Pancreas (tissue), 10 donors: ENCODE measurements at regions not wholly inside any gene's neighbourhood (a gene's known extent, or its start where the extent isn't known, plus 50 kb on each side); places are given as distances from the start of the nearest gene placed in this dataset.

Experiments used
- ATAC-seq, 4 donors: fragments of 200-7000 bp; cut with Tn5 transposase; one replicate each; pipeline versions ENCODE4 v1.8.0 to v1.9.1; 2020; ENCODE audit warnings: mild to moderate bottlenecking in 4 of 4, moderate library complexity in 4 of 4
- DNase-seq, 6 donors: peaks; one replicate each; pipeline ENCODE4 v3.0.0-alpha.2; 2020
- FAIRE-seq: peaks from 2 replicates; lab custom pipeline; 2012; peaks lifted over from hg19 to GRCh38; lab: Jason Lieb, UNC
- H3K27ac ChIP-seq, 4 donors: fragments of 200-600 bp; sonication (generic); 1 replicate in 3 of 4; 2 replicates in 1 of 4; pipeline versions ENCODE4 v1.5.0 to v1.8.0; 2020
- H3K27me3 ChIP-seq, 4 donors: fragments of 200-600 bp; one replicate each; pipeline ENCODE4 v1.8.0; 2021
- H3K36me3 ChIP-seq, 3 donors: fragments of 200-600 bp; sonication (generic) in 1 of 3; one replicate each; pipeline versions ENCODE4 v1.5.0 to v1.8.0; 2020 to 2021
- H3K4me1 ChIP-seq, 3 donors: fragments of 200-600 bp; one replicate each; pipeline ENCODE4 v1.8.0; 2021
- H3K4me3 ChIP-seq, 4 donors: fragments of 200-600 bp; sonication (generic) in 2 of 4; one replicate each; pipeline versions ENCODE4 v1.5.0 to v1.8.0; 2020 to 2021
- H3K9me3 ChIP-seq, 4 donors: fragments of 200-600 bp; one replicate each; pipeline ENCODE4 v1.8.0; 2021
- WGBS, 2 donors: extraction: QIAGEN DNeasy Blood & Tissue Kit; methylation state at CpG; one replicate each; pipeline ENCODE4 v1.1.7; 2013; 5-methylcytosine and 5-hydroxymethylcytosine counted together
- intact Hi-C, 3 donors: fragments of 100-400 bp; cut with DNase I; formaldehyde crosslinking; loops; one replicate each; pipeline versions ENCODE4 v1.11.1 to v1.14.2; 2022
- TF ChIP-seq, protein P1 (sequence below), 4 donors: fragments of 200-600 bp; sonication (generic) in 3 of 4; IDR thresholded peaks; one replicate each; pipeline versions ENCODE4 v1.5.0 to v1.8.0; 2021; ENCODE audit warnings: antibody characterized with exemption in 4 of 4
- donor health status: healthy with polysubstance abuse.
- donor health status: DM: no; HTN: no; CAD: no; lungs with moderate emphysema.
- donor health status: DM: no; HTN: no; CAD: no.
- donor health status: control.
- donor health status: control.
- donor health status: Bipolar disorder and iron deficiency.
- donor health status: DM: yes; HTN: yes; CAD: no.
- donor health status: DM: no; HTN: no; CAD: no.
- donor health status: DM: no; HTN: no; CAD: no.
- donor health status: DM: yes; HTN: yes; CAD: no.

DNA sequence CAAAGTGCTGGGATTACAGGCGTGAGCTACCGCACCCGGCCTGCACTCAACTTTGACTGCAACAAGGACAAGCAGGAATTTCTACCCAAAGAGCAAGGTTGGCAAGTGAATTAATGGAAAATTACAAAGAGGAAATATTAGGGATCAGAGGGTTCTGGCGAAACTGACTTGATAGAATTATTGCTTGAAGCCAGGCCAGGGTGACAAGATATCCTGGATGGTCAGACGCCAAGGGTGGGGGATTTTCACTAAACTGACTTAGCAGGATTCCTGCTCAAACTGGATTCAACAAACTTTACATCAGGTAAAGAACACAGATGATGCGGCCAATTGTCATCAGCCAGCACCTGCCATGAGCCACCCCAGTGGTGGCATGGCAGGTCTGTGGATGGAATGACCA, 603.6 kb upstream of the MGMT start:
- Histone ChIP-seq H3K4me3 (no peak overlapping the region), H3K4me1 (no peaks in the 10 kb centered on the region), H3K27ac (no peak overlapping the region), H3K27me3 (no peaks in the 10 kb centered on the region), H3K36me3 (no peaks in the 10 kb centered on the region), H3K9me3 (no peaks in the 10 kb centered on the region)
- no peak for DNase-seq
- intact Hi-C loops: no loop called here
- TF ChIP-seq, protein P1, sequence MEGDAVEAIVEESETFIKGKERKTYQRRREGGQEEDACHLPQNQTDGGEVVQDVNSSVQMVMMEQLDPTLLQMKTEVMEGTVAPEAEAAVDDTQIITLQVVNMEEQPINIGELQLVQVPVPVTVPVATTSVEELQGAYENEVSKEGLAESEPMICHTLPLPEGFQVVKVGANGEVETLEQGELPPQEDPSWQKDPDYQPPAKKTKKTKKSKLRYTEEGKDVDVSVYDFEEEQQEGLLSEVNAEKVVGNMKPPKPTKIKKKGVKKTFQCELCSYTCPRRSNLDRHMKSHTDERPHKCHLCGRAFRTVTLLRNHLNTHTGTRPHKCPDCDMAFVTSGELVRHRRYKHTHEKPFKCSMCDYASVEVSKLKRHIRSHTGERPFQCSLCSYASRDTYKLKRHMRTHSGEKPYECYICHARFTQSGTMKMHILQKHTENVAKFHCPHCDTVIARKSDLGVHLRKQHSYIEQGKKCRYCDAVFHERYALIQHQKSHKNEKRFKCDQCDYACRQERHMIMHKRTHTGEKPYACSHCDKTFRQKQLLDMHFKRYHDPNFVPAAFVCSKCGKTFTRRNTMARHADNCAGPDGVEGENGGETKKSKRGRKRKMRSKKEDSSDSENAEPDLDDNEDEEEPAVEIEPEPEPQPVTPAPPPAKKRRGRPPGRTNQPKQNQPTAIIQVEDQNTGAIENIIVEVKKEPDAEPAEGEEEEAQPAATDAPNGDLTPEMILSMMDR (IDR thresholded peaks at IDR 0.05): no peak
- FAIRE-seq: no peak
- WGBS, 2 donors: 89 to 96% methylated on average over 6 of the region's 6 CpGs
- no peak for ATAC-seq

GRCh38 chr10:128863823-128864405, 603.1 kb upstream of the MGMT start:
- no peak for ATAC-seq
- FAIRE-seq: no peak
- 87 to 93% methylated on average over 8 of the region's 8 CpGs for WGBS, 2 donors
- Histone ChIP-seq H3K27ac (no peak overlapping the region), H3K36me3 (no peaks in the 10 kb centered on the region), H3K4me3 (no peak overlapping the region), H3K4me1 (no peaks in the 10 kb centered on the region), H3K27me3 (no peaks in the 10 kb centered on the region), H3K9me3 (no peaks in the 10 kb centered on the region)
- DNase-seq: no peak
- intact Hi-C loops: no loop called here
- TF ChIP-seq, protein P1 (IDR thresholded peaks at IDR 0.05): no peak

DNA sequence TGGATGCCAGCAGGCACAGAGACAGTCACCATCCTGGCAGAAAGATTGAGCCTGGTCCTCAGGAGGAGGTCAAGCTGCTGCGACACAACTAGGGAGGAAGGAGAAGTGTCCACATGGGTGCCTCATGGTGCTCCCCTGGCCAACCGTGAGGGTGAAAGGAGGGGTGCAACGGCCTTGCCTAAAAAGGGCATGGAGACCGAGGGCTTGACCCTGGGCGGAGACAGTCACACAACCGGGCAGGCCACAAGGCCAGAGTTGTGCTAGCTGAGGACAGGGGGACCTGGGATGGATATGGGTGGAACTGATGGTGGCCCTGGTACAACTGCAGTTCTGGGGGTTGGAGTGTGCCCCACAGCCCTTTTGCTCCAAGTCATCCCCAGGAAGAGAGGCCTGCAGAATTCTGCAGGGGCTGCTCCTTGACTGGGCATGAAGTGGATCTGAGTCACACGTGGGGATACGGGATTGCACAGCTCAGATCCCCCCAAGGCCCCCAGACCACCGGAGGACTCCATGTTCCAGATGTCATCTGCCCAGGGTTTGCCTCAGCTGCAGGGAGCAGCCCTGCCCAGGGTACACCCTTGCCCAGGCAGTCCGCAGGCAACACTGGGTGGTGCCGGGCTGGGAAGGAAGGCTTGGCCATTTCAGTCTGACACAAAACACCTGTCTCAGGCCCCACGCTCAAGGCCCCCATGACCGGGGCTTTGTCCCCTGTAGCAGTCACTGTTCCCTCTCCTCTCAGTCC, 602.3 kb upstream of the MGMT start:
- no peaks in the 10 kb centered on the region for H3K9me3 ChIP-seq
- H3K27me3 ChIP-seq: no peaks in the 10 kb centered on the region
- no peak for FAIRE-seq
- H3K36me3 ChIP-seq: no peaks in the 10 kb centered on the region
- H3K4me3 ChIP-seq: no peak overlapping the region
- 77 to 92% methylated on average over 13 of the region's 13 CpGs for WGBS, 2 donors
- no peak for ATAC-seq
- intact Hi-C loops: no loop called here
- TF ChIP-seq, protein P1 (IDR thresholded peaks at IDR 0.05): no peak
- H3K27ac ChIP-seq: no peak overlapping the region
- peak in 1 of 6 donors; percentile 2 for DNase-seq
- no peaks in the 10 kb centered on the region for H3K4me1 ChIP-seq

DNA sequence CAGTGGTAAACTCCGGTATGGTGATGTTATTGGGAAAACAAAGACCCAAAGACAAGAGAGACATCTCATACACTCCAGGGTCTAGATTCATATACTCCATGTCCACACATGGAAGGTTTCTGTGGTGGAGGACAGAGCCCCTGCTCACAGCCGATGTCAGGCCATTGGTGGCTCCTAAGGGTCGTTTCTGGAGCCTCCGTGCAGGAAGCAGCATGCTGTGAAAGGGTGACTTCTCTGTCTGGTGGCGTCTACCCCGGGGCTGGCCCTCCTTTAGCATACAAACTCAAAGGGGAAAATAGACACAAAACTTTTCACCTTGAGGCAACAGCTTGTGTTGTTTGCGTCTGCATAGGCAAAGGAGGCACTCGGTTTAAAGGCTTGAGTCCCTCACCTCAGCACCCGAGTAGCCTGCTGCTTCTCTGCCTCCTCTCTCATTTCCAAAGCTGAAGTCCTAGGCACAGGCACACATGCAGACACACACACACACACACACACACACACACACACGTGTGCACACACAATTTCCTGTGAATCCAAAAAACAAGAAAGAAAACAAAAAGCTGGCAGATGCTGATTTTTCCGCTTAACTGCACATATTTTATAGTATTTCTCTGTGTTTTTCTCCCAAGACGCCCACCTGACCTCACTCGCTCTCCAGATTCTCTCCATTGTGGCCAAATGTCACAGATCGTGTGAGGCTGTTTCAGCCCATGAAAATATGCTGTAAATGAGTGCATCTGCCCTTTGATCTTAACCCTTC, 601.4 kb upstream of the MGMT start:
- TF ChIP-seq, protein P1 (IDR thresholded peaks at IDR 0.05): no peak
- Histone ChIP-seq H3K9me3 (no peaks in the 10 kb centered on the region), H3K4me3 (no peak overlapping the region), H3K36me3 (no peaks in the 10 kb centered on the region), H3K27ac (no peak overlapping the region), H3K27me3 (no peaks in the 10 kb centered on the region), H3K4me1 (no peaks in the 10 kb centered on the region)
- peak in 1 of 6 donors; percentile 1 for DNase-seq
- ATAC-seq: no peak
- 57 to 78% methylated on average over 14 of the region's 14 CpGs for WGBS, 2 donors
- intact Hi-C loops: no loop called here
- no peak for FAIRE-seq
